ENCODE measurements at regions not wholly inside any gene's neighbourhood (a gene's known extent, or its start where the extent isn't known, plus 50 kb on each side); places are given as distances from the start of the nearest gene placed in this dataset.

- Histone ChIP-seq H3K4me3 (no peak overlapping the region), H3K9me3 (no peaks in the 10 kb centered on the region), H3K4me1 (peaks cover 22% of the 10 kb centered on the region), H3K27me3 (no peaks in the 10 kb centered on the region), H3K36me3 (no peaks in the 10 kb centered on the region), H3K27ac (no peak overlapping the region)
- WGBS = 94% methylated on average over 27 of the region's 28 CpGs
- no peak for DNase-seq (ENCODE audit: low spot score in 2 of 2)
- TF ChIP-seq EP300 (IDR thresholded peaks at IDR 0.05) (no peak), POLR2AphosphoS5 (IDR thresholded peaks at IDR 0.05) (no peak), POLR2A (IDR thresholded peaks at IDR 0.05) (no peak)
- TF ChIP-seq, protein P1, sequence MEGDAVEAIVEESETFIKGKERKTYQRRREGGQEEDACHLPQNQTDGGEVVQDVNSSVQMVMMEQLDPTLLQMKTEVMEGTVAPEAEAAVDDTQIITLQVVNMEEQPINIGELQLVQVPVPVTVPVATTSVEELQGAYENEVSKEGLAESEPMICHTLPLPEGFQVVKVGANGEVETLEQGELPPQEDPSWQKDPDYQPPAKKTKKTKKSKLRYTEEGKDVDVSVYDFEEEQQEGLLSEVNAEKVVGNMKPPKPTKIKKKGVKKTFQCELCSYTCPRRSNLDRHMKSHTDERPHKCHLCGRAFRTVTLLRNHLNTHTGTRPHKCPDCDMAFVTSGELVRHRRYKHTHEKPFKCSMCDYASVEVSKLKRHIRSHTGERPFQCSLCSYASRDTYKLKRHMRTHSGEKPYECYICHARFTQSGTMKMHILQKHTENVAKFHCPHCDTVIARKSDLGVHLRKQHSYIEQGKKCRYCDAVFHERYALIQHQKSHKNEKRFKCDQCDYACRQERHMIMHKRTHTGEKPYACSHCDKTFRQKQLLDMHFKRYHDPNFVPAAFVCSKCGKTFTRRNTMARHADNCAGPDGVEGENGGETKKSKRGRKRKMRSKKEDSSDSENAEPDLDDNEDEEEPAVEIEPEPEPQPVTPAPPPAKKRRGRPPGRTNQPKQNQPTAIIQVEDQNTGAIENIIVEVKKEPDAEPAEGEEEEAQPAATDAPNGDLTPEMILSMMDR (IDR thresholded peaks at IDR 0.05) = no peak
These were observed 101.8 kb upstream of the CIBAR2 start for GRCh38 chr16:85213926-85214675.

- Histone ChIP-seq H3K9me3 (no peaks in the 10 kb centered on the region), H3K27me3 (no peaks in the 10 kb centered on the region), H3K27ac (no peak overlapping the region), H3K36me3 (no peaks in the 10 kb centered on the region), H3K4me1 (peaks cover 35% of the 10 kb centered on the region), H3K4me3 (no peak overlapping the region)
- 95% methylated on average over 4 of the region's 8 CpGs for WGBS
- no peak for DNase-seq (ENCODE audit: low spot score in 2 of 2)
- TF ChIP-seq EP300 (IDR thresholded peaks at IDR 0.05) (no peak), POLR2AphosphoS5 (IDR thresholded peaks at IDR 0.05) (no peak), POLR2A (IDR thresholded peaks at IDR 0.05) (no peak)
- TF ChIP-seq, protein P1 (IDR thresholded peaks at IDR 0.05) = no peak
These were observed 103.3 kb upstream of the CIBAR2 start for GRCh38 chr16:85215478-85216118.

DNA sequence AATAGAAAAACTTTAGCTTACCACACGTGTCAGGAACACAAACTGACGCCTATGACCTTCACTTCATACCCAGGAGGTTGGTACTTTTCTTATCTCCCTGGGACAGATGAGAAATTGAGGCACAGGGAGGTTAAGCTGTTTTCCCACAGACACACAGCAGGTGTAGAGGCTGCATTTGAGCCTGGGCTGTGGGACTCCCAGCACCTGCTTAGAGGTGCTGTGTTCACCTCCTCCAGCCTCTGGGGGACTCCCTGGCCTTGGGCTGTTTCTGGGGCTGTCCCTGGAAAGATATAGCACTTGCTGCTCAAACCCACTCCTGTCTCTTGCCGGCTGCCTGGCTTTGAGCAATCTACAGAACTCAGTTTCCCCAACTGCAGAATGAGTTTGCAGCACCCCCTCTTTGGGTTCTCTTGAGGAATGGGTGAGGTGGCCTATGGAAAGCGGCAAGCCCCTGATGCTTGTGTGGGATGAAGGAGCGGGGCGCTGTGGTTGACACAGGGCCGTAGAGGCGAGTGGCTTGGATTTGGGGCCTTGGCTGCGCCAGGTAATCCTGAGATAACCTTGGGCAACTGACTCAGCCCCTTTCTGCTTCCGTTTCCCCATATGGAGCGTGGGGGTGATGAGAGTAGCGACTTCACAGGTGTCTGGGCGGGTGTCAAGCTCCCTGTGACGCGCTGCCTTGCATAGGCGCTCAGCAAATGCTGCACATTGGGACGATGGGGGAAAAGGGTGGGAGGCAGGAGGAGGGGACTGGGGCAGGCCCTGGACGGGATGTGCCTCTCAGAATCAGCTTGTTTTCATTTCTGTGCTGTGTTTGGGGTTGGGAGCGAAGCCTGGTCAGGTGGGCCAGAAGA, 104.5 kb upstream of the CIBAR2 start:
- Histone ChIP-seq H3K27me3 (no peaks in the 10 kb centered on the region), H3K9me3 (no peaks in the 10 kb centered on the region), H3K36me3 (no peaks in the 10 kb centered on the region), H3K4me3 (no peak overlapping the region), H3K27ac (no peak overlapping the region), H3K4me1 (peaks cover 32% of the 10 kb centered on the region)
- TF ChIP-seq POLR2AphosphoS5 (IDR thresholded peaks at IDR 0.05) = no peak
- no peak for TF ChIP-seq POLR2A (IDR thresholded peaks at IDR 0.05)
- no peak for TF ChIP-seq EP300 (IDR thresholded peaks at IDR 0.05)
- TF ChIP-seq, protein P1 (IDR thresholded peaks at IDR 0.05) = no peak
- 90% methylated on average over 12 of the region's 19 CpGs for WGBS
- no peak for DNase-seq (ENCODE audit: low spot score in 2 of 2)

- DNase-seq (ENCODE audit: low spot score in 2 of 2) = no peak
- Histone ChIP-seq H3K9me3 (no peaks in the 10 kb centered on the region), H3K27ac (no peak overlapping the region), H3K27me3 (no peaks in the 10 kb centered on the region), H3K4me3 (peak overlapping the region; percentile 33), H3K36me3 (no peaks in the 10 kb centered on the region), H3K4me1 (peaks cover 28% of the 10 kb centered on the region)
- 6% methylated on average over 21 of the region's 31 CpGs for WGBS
- no peak for TF ChIP-seq POLR2AphosphoS5 (IDR thresholded peaks at IDR 0.05)
- TF ChIP-seq POLR2A (IDR thresholded peaks at IDR 0.05) = no peak
- TF ChIP-seq, protein P1 (IDR thresholded peaks at IDR 0.05) = no peak
- TF ChIP-seq EP300 (IDR thresholded peaks at IDR 0.05) = no peak
These were observed 108.0 kb upstream of the CIBAR2 start for GRCh38 chr16:85220125-85220839.
